HepG2 (cell line): ENCODE measurements at regions not wholly inside any gene's neighbourhood (a gene's known extent, or its start where the extent isn't known, plus 50 kb on each side); places are given as distances from the start of the nearest gene placed in this dataset.

Experiments used
- DNMT3B ChIP-seq: conservative IDR thresholded peaks from 2 replicates; pipeline ENCODE4 v1.6.1; 2016; ENCODE audit warnings: missing biosample characterization, control low read depth
- EZH2 ChIP-seq: conservative IDR thresholded peaks from 2 replicates; pipeline ENCODE4 v1.6.1; 2012; ENCODE audit warnings: mild to moderate bottlenecking, low read depth, low read length, moderate library complexity
- HES4 ChIP-seq: sonication (generic); formaldehyde crosslinking; IDR thresholded peaks from 2 replicates; pipeline ENCODE4 v1.9.0; 2021; ENCODE audit warnings: mild to moderate bottlenecking, missing genetic modification reagents, borderline replicate concordance
- HOXA9 ChIP-seq: sonication (generic); formaldehyde crosslinking; IDR thresholded peaks from 2 replicates; pipeline ENCODE4 v1.8.1; 2022; ENCODE audit warnings: missing genetic modification reagents, mild to moderate bottlenecking, moderate library complexity, borderline replicate concordance
- MED1 ChIP-seq: sonication (generic); formaldehyde crosslinking; IDR thresholded peaks from 2 replicates; pipeline ENCODE4 v1.4.0; 2020; ENCODE audit warnings: missing genetic modification reagents
- NR2F1 ChIP-seq, 2 experiments: fragments of 450-650 bp in 1 of 2; formaldehyde crosslinking in 1 of 2; IDR thresholded peaks; 2 replicates each; pipeline versions ENCODE4 v1.5.0 to v1.6.1; 2016 to 2020; ENCODE audit warnings: mild to moderate bottlenecking in 1 of 2, missing compliant biosample characterization in 1 of 2, missing genetic modification reagents in 1 of 2, moderate library complexity in 1 of 2
- PCBP1 ChIP-seq: fragments of 200-400 bp; formaldehyde crosslinking; IDR thresholded peaks from 2 replicates; pipeline ENCODE4 v1.6.1; 2017; ENCODE audit warnings: mild to moderate bottlenecking, low read depth, low read length, borderline replicate concordance
- PHB2 ChIP-seq: fragments of 450-650 bp; IDR thresholded peaks from 2 replicates; pipeline ENCODE4 v1.6.1; 2018; ENCODE audit not compliant: partially characterized antibody
- POGZ ChIP-seq: sonication (generic); formaldehyde crosslinking; IDR thresholded peaks from 2 replicates; pipeline ENCODE4 v1.4.0; 2020; ENCODE audit warnings: mild to moderate bottlenecking, missing genetic modification reagents
- ZFP36 ChIP-seq: fragments of 150-350 bp; IDR thresholded peaks from 2 replicates; pipeline ENCODE4 v1.6.1; 2018; ENCODE audit warnings: borderline replicate concordance, low read length, low read depth; ENCODE audit not compliant: partially characterized antibody
- ZFP36L1 ChIP-seq: sonication (generic); formaldehyde crosslinking; IDR thresholded peaks from 2 replicates; pipeline ENCODE4 v1.8.0; 2022; ENCODE audit warnings: mild to moderate bottlenecking, missing genetic modification reagents, moderate library complexity
- ZMYM3 ChIP-seq: sonication (generic); formaldehyde crosslinking; IDR thresholded peaks from 2 replicates; pipeline ENCODE4 v1.5.1; 2020; ENCODE audit warnings: mild to moderate bottlenecking, missing genetic modification reagents
- ZNF24 ChIP-seq: fragments of 450-650 bp; IDR thresholded peaks from 2 replicates; pipeline ENCODE4 v1.6.1; 2017; ENCODE audit warnings: antibody characterized with exemption, mild to moderate bottlenecking
- ZNF598 ChIP-seq: sonication (generic); formaldehyde crosslinking; IDR thresholded peaks from 2 replicates; pipeline ENCODE4 v1.5.1; 2020; ENCODE audit warnings: mild to moderate bottlenecking, missing genetic modification reagents, borderline replicate concordance
- ZNF780A ChIP-seq: sonication (generic); formaldehyde crosslinking; IDR thresholded peaks from 2 replicates; pipeline ENCODE4 v1.8.0; 2022; ENCODE audit warnings: mild to moderate bottlenecking, missing genetic modification reagents, moderate library complexity
- ZZZ3 ChIP-seq: sonication (generic); formaldehyde crosslinking; IDR thresholded peaks from 2 replicates; pipeline ENCODE4 v1.4.0; 2020; ENCODE audit warnings: missing genetic modification reagents, mild to moderate bottlenecking, borderline replicate concordance
- TF ChIP-seq, protein P1 (sequence below): sonication (generic); formaldehyde crosslinking; IDR thresholded peaks from 2 replicates; pipeline ENCODE4 v1.4.0; 2020; ENCODE audit warnings: mild to moderate bottlenecking, missing genetic modification reagents
- TF ChIP-seq, protein P2 (sequence below): sonication (generic); formaldehyde crosslinking; IDR thresholded peaks from 2 replicates; pipeline ENCODE4 v1.4.0; 2020; ENCODE audit warnings: missing genetic modification reagents
- TF ChIP-seq, protein P3 (sequence below): IDR thresholded peaks from 2 replicates; pipeline ENCODE4 v1.6.1; 2016; ENCODE audit warnings: control low read depth
- TF ChIP-seq, protein P4 (sequence below): sonication (generic); formaldehyde crosslinking; IDR thresholded peaks from 2 replicates; pipeline ENCODE4 v1.4.0; 2020; ENCODE audit warnings: mild to moderate bottlenecking, missing genetic modification reagents
- TF ChIP-seq, protein P5 (sequence below): sonication (generic); formaldehyde crosslinking; IDR thresholded peaks from 2 replicates; pipeline ENCODE4 v1.4.0; 2020; ENCODE audit warnings: missing genetic modification reagents, borderline replicate concordance

DNA sequence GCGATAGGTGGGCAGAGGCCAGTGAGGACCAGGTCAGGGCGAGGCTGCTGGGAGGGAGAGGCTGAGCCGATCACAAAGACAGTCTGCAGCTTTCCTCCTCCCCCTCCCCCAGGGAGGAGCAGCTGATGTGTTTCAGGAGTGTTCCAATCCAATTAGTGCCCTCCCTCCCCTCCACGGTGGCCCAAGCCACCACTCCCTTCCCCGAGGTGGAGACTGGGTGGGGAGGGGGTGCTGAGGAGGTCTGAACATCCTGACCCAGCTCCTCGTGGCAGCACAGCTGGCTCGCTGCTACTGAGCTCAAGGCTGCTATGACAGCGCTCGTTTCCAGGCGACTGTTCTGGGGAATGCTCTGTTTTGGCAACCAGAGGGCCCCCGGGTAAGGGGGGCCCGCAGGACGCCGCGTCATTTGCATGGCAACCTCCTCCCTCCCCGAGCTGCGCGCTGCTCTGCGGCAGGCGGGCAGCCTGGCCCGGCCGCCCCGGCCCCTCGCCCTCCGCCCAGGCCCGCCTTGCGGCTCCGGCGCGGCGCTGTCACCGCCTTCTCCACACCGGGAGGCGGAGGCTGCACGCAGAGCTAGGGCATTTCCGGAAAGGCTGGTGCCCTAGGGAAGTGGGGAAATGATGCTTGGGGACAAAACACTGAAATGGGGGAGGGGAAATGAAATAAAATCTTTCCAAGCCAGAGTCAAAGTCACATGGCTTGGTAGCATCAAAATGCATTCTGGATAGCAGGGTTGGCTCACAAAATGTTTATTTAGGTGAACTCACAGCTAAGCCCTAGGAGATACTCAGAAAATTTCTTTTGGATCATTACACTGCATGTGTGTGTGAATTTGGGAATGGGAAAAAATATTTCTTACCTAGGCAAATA is 67.4 kb upstream of the PIM1 start (continued):
- TF ChIP-seq, protein P1, sequence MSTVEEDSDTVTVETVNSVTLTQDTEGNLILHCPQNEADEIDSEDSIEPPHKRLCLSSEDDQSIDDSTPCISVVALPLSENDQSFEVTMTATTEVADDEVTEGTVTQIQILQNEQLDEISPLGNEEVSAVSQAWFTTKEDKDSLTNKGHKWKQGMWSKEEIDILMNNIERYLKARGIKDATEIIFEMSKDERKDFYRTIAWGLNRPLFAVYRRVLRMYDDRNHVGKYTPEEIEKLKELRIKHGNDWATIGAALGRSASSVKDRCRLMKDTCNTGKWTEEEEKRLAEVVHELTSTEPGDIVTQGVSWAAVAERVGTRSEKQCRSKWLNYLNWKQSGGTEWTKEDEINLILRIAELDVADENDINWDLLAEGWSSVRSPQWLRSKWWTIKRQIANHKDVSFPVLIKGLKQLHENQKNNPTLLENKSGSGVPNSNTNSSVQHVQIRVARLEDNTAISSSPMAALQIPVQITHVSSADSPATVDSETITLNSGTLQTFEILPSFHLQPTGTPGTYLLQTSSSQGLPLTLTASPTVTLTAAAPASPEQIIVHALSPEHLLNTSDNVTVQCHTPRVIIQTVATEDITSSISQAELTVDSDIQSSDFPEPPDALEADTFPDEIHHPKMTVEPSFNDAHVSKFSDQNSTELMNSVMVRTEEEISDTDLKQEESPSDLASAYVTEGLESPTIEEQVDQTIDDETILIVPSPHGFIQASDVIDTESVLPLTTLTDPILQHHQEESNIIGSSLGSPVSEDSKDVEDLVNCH: no peak
- TF ChIP-seq, protein P2, sequence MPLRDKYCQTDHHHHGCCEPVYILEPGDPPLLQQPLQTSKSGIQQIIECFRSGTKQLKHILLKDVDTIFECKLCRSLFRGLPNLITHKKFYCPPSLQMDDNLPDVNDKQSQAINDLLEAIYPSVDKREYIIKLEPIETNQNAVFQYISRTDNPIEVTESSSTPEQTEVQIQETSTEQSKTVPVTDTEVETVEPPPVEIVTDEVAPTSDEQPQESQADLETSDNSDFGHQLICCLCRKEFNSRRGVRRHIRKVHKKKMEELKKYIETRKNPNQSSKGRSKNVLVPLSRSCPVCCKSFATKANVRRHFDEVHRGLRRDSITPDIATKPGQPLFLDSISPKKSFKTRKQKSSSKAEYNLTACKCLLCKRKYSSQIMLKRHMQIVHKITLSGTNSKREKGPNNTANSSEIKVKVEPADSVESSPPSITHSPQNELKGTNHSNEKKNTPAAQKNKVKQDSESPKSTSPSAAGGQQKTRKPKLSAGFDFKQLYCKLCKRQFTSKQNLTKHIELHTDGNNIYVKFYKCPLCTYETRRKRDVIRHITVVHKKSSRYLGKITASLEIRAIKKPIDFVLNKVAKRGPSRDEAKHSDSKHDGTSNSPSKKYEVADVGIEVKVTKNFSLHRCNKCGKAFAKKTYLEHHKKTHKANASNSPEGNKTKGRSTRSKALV (CRISPR knock-in tag): peak; percentile 35; the same call in 1 of the 2 replicates
- no peak for TF ChIP-seq HOXA9 (CRISPR knock-in tag)
- TF ChIP-seq ZNF598: no peak
- TF ChIP-seq PCBP1: no peak
- TF ChIP-seq ZFP36L1 (CRISPR knock-in tag): 0 out of 2 replicates have a peak, but pooled peaks have one; percentile 26
- TF ChIP-seq PHB2: no peak
- TF ChIP-seq, protein P3, sequence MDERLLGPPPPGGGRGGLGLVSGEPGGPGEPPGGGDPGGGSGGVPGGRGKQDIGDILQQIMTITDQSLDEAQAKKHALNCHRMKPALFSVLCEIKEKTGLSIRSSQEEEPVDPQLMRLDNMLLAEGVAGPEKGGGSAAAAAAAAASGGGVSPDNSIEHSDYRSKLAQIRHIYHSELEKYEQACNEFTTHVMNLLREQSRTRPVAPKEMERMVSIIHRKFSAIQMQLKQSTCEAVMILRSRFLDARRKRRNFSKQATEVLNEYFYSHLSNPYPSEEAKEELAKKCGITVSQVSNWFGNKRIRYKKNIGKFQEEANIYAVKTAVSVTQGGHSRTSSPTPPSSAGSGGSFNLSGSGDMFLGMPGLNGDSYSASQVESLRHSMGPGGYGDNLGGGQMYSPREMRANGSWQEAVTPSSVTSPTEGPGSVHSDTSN (CRISPR knock-in tag): no peak
- no peak for TF ChIP-seq EZH2
- peak; percentile 60 for TF ChIP-seq ZMYM3
- no peak for TF ChIP-seq ZFP36
- no peak for TF ChIP-seq DNMT3B (CRISPR knock-in tag)
- peak; percentile 91 for TF ChIP-seq MED1 (CRISPR knock-in tag)
- no peak for TF ChIP-seq HES4 (CRISPR knock-in tag)
- TF ChIP-seq NR2F1 (CRISPR knock-in tag; IDR thresholded peaks at IDR 0.05): no peak; a peak in 1 of 4 replicates
- no peak for TF ChIP-seq ZNF24
- TF ChIP-seq, protein P4, sequence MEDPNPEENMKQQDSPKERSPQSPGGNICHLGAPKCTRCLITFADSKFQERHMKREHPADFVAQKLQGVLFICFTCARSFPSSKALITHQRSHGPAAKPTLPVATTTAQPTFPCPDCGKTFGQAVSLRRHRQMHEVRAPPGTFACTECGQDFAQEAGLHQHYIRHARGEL (CRISPR knock-in tag): no peak
- TF ChIP-seq POGZ (CRISPR knock-in tag): 0 out of 2 replicates have a peak, but pooled peaks have one; percentile 52
- TF ChIP-seq, protein P5, sequence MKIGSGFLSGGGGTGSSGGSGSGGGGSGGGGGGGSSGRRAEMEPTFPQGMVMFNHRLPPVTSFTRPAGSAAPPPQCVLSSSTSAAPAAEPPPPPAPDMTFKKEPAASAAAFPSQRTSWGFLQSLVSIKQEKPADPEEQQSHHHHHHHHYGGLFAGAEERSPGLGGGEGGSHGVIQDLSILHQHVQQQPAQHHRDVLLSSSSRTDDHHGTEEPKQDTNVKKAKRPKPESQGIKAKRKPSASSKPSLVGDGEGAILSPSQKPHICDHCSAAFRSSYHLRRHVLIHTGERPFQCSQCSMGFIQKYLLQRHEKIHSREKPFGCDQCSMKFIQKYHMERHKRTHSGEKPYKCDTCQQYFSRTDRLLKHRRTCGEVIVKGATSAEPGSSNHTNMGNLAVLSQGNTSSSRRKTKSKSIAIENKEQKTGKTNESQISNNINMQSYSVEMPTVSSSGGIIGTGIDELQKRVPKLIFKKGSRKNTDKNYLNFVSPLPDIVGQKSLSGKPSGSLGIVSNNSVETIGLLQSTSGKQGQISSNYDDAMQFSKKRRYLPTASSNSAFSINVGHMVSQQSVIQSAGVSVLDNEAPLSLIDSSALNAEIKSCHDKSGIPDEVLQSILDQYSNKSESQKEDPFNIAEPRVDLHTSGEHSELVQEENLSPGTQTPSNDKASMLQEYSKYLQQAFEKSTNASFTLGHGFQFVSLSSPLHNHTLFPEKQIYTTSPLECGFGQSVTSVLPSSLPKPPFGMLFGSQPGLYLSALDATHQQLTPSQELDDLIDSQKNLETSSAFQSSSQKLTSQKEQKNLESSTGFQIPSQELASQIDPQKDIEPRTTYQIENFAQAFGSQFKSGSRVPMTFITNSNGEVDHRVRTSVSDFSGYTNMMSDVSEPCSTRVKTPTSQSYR: peak; percentile 97
- TF ChIP-seq ZZZ3 (CRISPR knock-in tag): no peak
- TF ChIP-seq ZNF780A: no peak
